ENCODE measurements at regions not wholly inside any gene's neighbourhood (a gene's known extent, or its start where the extent isn't known, plus 50 kb on each side); places are given as distances from the start of the nearest gene placed in this dataset.

- TF ChIP-seq CTCF (IDR thresholded peaks at IDR 0.05) (no peak), POLR2A (IDR thresholded peaks at IDR 0.05) (no peak)
Observed at GRCh38 chr20:47969426-47969825, 184.1 kb upstream of the SULF2 start.
